ENCODE measurements at regions not wholly inside any gene's neighbourhood (a gene's known extent, or its start where the extent isn't known, plus 50 kb on each side); places are given as distances from the start of the nearest gene placed in this dataset.

DNA sequence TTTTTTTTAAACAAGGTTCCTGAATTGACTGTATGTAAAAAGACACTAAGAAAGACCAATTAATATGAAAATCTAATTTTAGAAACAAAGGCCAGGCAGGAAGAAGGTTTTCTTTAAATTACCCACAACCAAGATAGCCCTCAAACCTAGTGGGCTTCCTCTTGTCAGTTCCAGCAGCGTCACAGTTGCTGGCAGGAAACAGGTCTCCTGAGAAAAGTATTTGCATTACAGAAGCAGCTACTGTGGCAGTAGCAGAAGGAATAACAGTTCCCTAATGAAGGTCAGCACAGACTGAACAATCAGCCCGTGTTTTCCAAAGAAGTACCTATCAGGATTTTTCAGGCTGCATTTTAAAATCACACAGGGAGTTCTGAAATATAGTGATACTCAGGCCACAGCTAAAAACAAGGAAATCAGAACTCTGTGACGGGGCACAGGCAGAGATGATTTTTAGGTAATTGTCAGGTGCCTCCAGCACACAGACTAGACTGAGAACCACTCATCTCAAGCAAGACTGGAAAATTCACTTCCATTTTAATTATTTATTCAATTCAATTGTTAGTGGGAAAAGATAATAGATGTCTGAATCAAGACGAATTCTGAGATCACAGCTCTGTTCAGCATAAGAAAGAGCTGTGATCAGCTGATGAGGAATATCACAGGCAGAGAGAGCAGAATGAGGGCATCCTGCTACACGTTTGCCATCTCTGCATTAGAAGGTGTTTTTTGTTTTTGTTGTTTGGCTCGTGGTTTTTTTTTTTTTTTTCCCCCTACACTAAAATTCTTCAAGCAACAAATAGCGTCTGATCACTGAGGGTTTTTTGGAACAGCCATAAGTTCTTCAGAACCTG lies 230.5 kb upstream of the KHDRBS2 start:
- TF ChIP-seq, protein P1, sequence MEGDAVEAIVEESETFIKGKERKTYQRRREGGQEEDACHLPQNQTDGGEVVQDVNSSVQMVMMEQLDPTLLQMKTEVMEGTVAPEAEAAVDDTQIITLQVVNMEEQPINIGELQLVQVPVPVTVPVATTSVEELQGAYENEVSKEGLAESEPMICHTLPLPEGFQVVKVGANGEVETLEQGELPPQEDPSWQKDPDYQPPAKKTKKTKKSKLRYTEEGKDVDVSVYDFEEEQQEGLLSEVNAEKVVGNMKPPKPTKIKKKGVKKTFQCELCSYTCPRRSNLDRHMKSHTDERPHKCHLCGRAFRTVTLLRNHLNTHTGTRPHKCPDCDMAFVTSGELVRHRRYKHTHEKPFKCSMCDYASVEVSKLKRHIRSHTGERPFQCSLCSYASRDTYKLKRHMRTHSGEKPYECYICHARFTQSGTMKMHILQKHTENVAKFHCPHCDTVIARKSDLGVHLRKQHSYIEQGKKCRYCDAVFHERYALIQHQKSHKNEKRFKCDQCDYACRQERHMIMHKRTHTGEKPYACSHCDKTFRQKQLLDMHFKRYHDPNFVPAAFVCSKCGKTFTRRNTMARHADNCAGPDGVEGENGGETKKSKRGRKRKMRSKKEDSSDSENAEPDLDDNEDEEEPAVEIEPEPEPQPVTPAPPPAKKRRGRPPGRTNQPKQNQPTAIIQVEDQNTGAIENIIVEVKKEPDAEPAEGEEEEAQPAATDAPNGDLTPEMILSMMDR (IDR thresholded peaks at IDR 0.05; ENCODE audit: extremely low read depth, low read depth, low read length) = no peak
- H3K4me2 ChIP-seq (ENCODE audit: insufficient read depth, low read length) = no peak overlapping the region
- no peaks in the 10 kb centered on the region for H3K9me3 ChIP-seq (ENCODE audit: low read depth, low read length)
- no peaks in the 10 kb centered on the region for H3K27me3 ChIP-seq (ENCODE audit: insufficient read depth, low read length)
- no peaks in the 10 kb centered on the region for H3K79me2 ChIP-seq (ENCODE audit: insufficient read depth, low read length)
- H2AFZ ChIP-seq (ENCODE audit: low read length) = no peak overlapping the region
- DNase-seq (ENCODE audit: insufficient read length, low spot score, missing footprints) = no peak
- H3K36me3 ChIP-seq (ENCODE audit: insufficient read depth, low read length) = no peaks in the 10 kb centered on the region
- no peak overlapping the region for H3K4me3 ChIP-seq (ENCODE audit: insufficient read depth, low read length)
- H4K20me1 ChIP-seq (ENCODE audit: insufficient read depth, low read length) = no peaks in the 10 kb centered on the region
- no peak overlapping the region for H3K27ac ChIP-seq (ENCODE audit: low read depth, low read length)
- no peaks in the 10 kb centered on the region for H3K4me1 ChIP-seq (ENCODE audit: insufficient read depth, low read length)

DNA sequence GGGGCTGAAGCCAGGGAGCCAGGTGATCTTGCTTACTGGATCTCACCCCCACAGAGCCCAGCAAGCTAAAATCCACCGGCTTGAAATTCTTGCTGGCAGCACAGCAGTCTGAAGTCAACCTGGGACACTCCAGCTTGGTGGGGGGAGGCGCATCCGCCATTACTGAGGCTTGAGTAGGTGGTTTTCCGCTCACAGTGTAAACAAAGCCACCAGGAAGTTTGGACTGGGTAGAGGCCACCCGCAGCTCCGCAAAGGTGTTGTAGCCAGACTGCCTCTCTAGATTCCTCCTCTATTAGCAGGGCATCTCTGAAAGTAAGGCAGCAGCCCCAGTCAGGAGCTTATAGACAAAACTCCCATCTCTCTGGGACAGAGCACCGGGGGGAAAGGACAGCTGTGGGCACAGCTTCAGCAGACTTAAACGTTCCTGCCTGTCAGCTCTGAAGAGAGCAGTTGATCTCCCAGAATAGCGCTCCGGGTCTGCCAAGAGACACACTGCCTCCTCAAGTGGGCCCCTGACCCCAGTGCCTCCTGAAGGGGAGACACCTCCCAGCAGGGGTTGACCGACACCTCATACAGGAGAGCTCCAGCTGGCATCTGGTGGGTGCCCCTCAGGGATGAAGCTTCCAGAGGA lies 206.3 kb upstream of the KHDRBS2 start:
- DNase-seq (ENCODE audit: insufficient read length, low spot score, missing footprints) = no peak
- Histone ChIP-seq H3K27ac (ENCODE audit: low read depth, low read length) (no peak overlapping the region), H2AFZ (ENCODE audit: low read length) (no peak overlapping the region), H3K27me3 (ENCODE audit: insufficient read depth, low read length) (no peaks in the 10 kb centered on the region), H3K36me3 (ENCODE audit: insufficient read depth, low read length) (no peaks in the 10 kb centered on the region), H3K4me1 (ENCODE audit: insufficient read depth, low read length) (no peaks in the 10 kb centered on the region), H3K9me3 (ENCODE audit: low read depth, low read length) (peaks cover 2% of the 10 kb centered on the region), H3K4me2 (ENCODE audit: insufficient read depth, low read length) (no peak overlapping the region), H3K4me3 (ENCODE audit: insufficient read depth, low read length) (no peak overlapping the region), H4K20me1 (ENCODE audit: insufficient read depth, low read length) (no peaks in the 10 kb centered on the region), H3K79me2 (ENCODE audit: insufficient read depth, low read length) (no peaks in the 10 kb centered on the region)
- TF ChIP-seq, protein P1 (IDR thresholded peaks at IDR 0.05; ENCODE audit: extremely low read depth, low read depth, low read length) = no peak

DNA sequence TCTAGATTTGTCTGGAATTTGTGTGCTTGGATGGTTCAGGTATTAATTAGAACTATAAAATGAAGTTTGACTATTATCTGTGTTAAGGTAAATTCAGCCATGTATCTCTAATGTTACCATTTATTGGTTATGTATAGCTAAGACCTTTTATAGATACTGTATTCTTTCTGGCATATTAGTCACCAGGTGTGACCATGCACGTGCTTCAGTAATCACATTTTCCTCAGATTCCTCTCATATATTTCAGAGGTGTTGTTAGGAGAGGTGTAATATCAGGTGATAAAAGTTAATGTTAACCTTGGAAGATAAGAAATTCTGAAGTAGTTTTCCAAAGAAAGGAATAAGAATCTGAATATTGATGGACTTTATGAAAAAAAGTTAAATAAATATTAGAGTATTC lies 194.5 kb upstream of the KHDRBS2 start:
- H3K36me3 ChIP-seq (ENCODE audit: insufficient read depth, low read length) = no peaks in the 10 kb centered on the region
- TF ChIP-seq, protein P1 (IDR thresholded peaks at IDR 0.05; ENCODE audit: extremely low read depth, low read depth, low read length) = no peak
- H4K20me1 ChIP-seq (ENCODE audit: insufficient read depth, low read length) = no peaks in the 10 kb centered on the region
- H3K4me3 ChIP-seq (ENCODE audit: insufficient read depth, low read length) = no peak overlapping the region
- H3K9me3 ChIP-seq (ENCODE audit: low read depth, low read length) = peaks cover 5% of the 10 kb centered on the region
- no peak overlapping the region for H3K4me2 ChIP-seq (ENCODE audit: insufficient read depth, low read length)
- no peaks in the 10 kb centered on the region for H3K27me3 ChIP-seq (ENCODE audit: insufficient read depth, low read length)
- H3K4me1 ChIP-seq (ENCODE audit: insufficient read depth, low read length) = no peaks in the 10 kb centered on the region
- H3K79me2 ChIP-seq (ENCODE audit: insufficient read depth, low read length) = no peaks in the 10 kb centered on the region
- no peak overlapping the region for H2AFZ ChIP-seq (ENCODE audit: low read length)
- DNase-seq (ENCODE audit: insufficient read length, low spot score, missing footprints) = no peak
- H3K27ac ChIP-seq (ENCODE audit: low read depth, low read length) = no peak overlapping the region

DNA sequence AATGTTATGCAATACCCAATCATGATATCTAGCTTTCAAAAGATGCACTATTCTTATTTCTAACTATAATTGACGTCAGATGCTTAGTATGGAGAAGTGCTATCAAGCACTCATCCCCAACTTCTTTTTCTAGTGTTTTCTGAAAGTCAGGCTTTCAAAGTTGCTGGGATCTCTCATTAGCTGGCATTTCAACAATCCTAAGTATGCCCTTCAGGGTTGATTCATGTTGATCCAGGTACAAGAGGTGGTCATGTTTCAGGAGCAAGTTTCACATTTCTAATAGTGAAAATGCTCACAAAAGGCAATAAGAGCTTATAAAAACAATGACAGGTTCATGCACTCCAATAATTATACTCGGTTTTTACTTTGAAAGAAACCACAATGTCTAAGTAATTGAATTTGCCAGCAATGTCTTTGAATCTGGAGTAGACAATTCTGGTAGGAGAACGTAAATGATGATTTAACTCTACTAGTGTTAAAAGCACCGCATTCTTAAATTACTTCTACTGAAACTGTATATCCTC lies 193.7 kb upstream of the KHDRBS2 start:
- TF ChIP-seq, protein P1 (IDR thresholded peaks at IDR 0.05; ENCODE audit: extremely low read depth, low read depth, low read length) = no peak
- no peaks in the 10 kb centered on the region for H3K4me1 ChIP-seq (ENCODE audit: insufficient read depth, low read length)
- H2AFZ ChIP-seq (ENCODE audit: low read length) = no peak overlapping the region
- H3K36me3 ChIP-seq (ENCODE audit: insufficient read depth, low read length) = no peaks in the 10 kb centered on the region
- DNase-seq (ENCODE audit: insufficient read length, low spot score, missing footprints) = no peak
- no peaks in the 10 kb centered on the region for H3K27me3 ChIP-seq (ENCODE audit: insufficient read depth, low read length)
- H3K79me2 ChIP-seq (ENCODE audit: insufficient read depth, low read length) = no peaks in the 10 kb centered on the region
- H3K4me2 ChIP-seq (ENCODE audit: insufficient read depth, low read length) = no peak overlapping the region
- peaks cover 5% of the 10 kb centered on the region for H3K9me3 ChIP-seq (ENCODE audit: low read depth, low read length)
- no peak overlapping the region for H3K27ac ChIP-seq (ENCODE audit: low read depth, low read length)
- H4K20me1 ChIP-seq (ENCODE audit: insufficient read depth, low read length) = no peaks in the 10 kb centered on the region
- no peak overlapping the region for H3K4me3 ChIP-seq (ENCODE audit: insufficient read depth, low read length)

All from osteoblast (primary cell).